Thymus (tissue), 11 donors: ENCODE measurements at regions not wholly inside any gene's neighbourhood (a gene's known extent, or its start where the extent isn't known, plus 50 kb on each side); places are given as distances from the start of the nearest gene placed in this dataset.
"Not testable (repeated sequence)": the region's sequence is repeated elsewhere in the genome, so short reads cannot be mapped to it uniquely, and the experiment has no call there.

Source experiments
- DNase-seq, 9 donors: peaks; one replicate each; pipeline ENCODE4 v3.0.0-alpha.2; 2013; ENCODE audit warnings: low spot score in 9 of 9, low read depth in 6 of 9, missing footprints in 1 of 9
- H3K27ac ChIP-seq, 2 donors: one replicate each; pipeline ENCODE4 v1.5.1; 2013; ENCODE audit warnings: control low read depth in 1 of 2, low read depth in 1 of 2, low read length in 1 of 2, mild to moderate bottlenecking in 1 of 2, moderate library complexity in 1 of 2
- H3K27me3 ChIP-seq, 2 donors: one replicate each; pipeline ENCODE4 v1.5.1; 2013; ENCODE audit warnings: low read length in 1 of 2; ENCODE audit not compliant: control insufficient read depth in 2 of 2, insufficient read depth in 1 of 2
- H3K36me3 ChIP-seq, 2 donors: one replicate each; pipeline ENCODE4 v1.5.1; 2013; ENCODE audit warnings: low read length in 1 of 2, mild to moderate bottlenecking in 1 of 2, moderate library complexity in 1 of 2; ENCODE audit not compliant: control insufficient read depth in 2 of 2, insufficient read depth in 2 of 2
- H3K4me1 ChIP-seq, 2 donors: one replicate each; pipeline ENCODE4 v1.5.1; 2013; ENCODE audit warnings: low read length in 2 of 2; ENCODE audit not compliant: control insufficient read depth in 2 of 2, insufficient read depth in 2 of 2
- H3K4me3 ChIP-seq, 2 donors: one replicate each; pipeline ENCODE4 v1.5.1; 2013; ENCODE audit warnings: low read length in 2 of 2, control low read depth in 1 of 2, mild to moderate bottlenecking in 1 of 2
- H3K9me3 ChIP-seq, 2 donors: one replicate each; pipeline ENCODE4 v1.5.1; 2013; ENCODE audit warnings: low read length in 1 of 2, mild to moderate bottlenecking in 1 of 2; ENCODE audit not compliant: control insufficient read depth in 2 of 2, insufficient read depth in 1 of 2
- WGBS: extraction: QIAGEN DNeasy Blood & Tissue Kit; methylation state at CpG from one replicate; pipeline ENCODE4 v1.1.7; 2013; 5-methylcytosine and 5-hydroxymethylcytosine counted together
- donor health status: healthy.

GRCh38 chr12:31890295-31891285 is 68.6 kb upstream of the RESF1 start:
- H3K9me3 ChIP-seq: peaks cover 17 to 66% of the 10 kb centered on the region in 2 donors

GRCh38 chr12:31887109-31887811 is 72.0 kb upstream of the RESF1 start:
- peaks cover 11 to 42% of the 10 kb centered on the region in 2 donors for H3K9me3 ChIP-seq
- no peak overlapping the region for H3K4me3 ChIP-seq
- no peak for DNase-seq
- peaks cover 0 to 5% of the 10 kb centered on the region in 2 donors for H3K36me3 ChIP-seq
- no peak overlapping the region for H3K27ac ChIP-seq
- peaks cover 3 to 6% of the 10 kb centered on the region in 2 donors for H3K4me1 ChIP-seq
- no peaks in the 10 kb centered on the region for H3K27me3 ChIP-seq
- 80% methylated on average over 2 of the region's 2 CpGs for WGBS

More at GRCh38 chr12:31890295-31891285, 68.6 kb upstream of the RESF1 start:
- Histone ChIP-seq H3K36me3 (peaks cover 0 to 11% of the 10 kb centered on the region in 2 donors), H3K4me3 (no peak overlapping the region), H3K27me3 (no peaks in the 10 kb centered on the region), H3K27ac (peak overlapping the region; percentile 75 to 89), H3K4me1 (peaks cover 9 to 12% of the 10 kb centered on the region in 2 donors)
- DNase-seq: peak in 3 of 9 donors; percentile 22 to 74 (median 29)
- WGBS: 74% methylated on average over 8 of the region's 8 CpGs

GRCh38 chr12:31882682-31883081 is 76.5 kb upstream of the RESF1 start:
- WGBS: 97% methylated on average over 6 of the region's 6 CpGs
- H3K27ac ChIP-seq, H3K4me1 ChIP-seq, H3K27me3 ChIP-seq, DNase-seq, H3K4me3 ChIP-seq, H3K36me3 ChIP-seq: not testable (repeated sequence)
- peaks cover 2 to 20% of the 10 kb centered on the region in 2 donors for H3K9me3 ChIP-seq

GRCh38 chr12:31880340-31880739 is 78.9 kb upstream of the RESF1 start:
- Histone ChIP-seq H3K27me3 (no peaks in the 10 kb centered on the region), H3K27ac (no peak overlapping the region), H3K9me3 (peaks cover 2 to 19% of the 10 kb centered on the region in 2 donors), H3K4me1 (peaks cover 4 to 12% of the 10 kb centered on the region in 2 donors), H3K4me3 (no peak overlapping the region), H3K36me3 (no peaks in the 10 kb centered on the region)
- DNase-seq: no peak

- no peak for DNase-seq
- H3K27me3 ChIP-seq: no peaks in the 10 kb centered on the region
- H3K9me3 ChIP-seq: peaks cover 2 to 21% of the 10 kb centered on the region in 2 donors
- peaks cover 10 to 21% of the 10 kb centered on the region in 2 donors for H3K4me1 ChIP-seq
- H3K27ac ChIP-seq: no peak overlapping the region
- 99% methylated on average over 1 of the region's 1 CpG for WGBS
- H3K4me3 ChIP-seq: no peak overlapping the region
- H3K36me3 ChIP-seq: no peaks in the 10 kb centered on the region
Measured at GRCh38 chr12:31877884-31878283, 81.3 kb upstream of the RESF1 start.

- H3K27ac ChIP-seq: no peak overlapping the region
- H3K9me3 ChIP-seq: peaks cover 0 to 22% of the 10 kb centered on the region in 2 donors
- no peaks in the 10 kb centered on the region for H3K27me3 ChIP-seq
- WGBS: 71% methylated on average over 13 of the region's 13 CpGs
- H3K4me3 ChIP-seq: no peak overlapping the region
- no peaks in the 10 kb centered on the region for H3K36me3 ChIP-seq
- peak in 1 of 9 donors; percentile 42 for DNase-seq
- H3K4me1 ChIP-seq: peaks cover 10 to 21% of the 10 kb centered on the region in 2 donors
Measured at GRCh38 chr12:31876568-31877424, 82.4 kb upstream of the RESF1 start.

GRCh38 chr12:31875609-31875964 is 83.6 kb upstream of the RESF1 start:
- H3K4me3 ChIP-seq: no peak overlapping the region
- H3K27me3 ChIP-seq: no peaks in the 10 kb centered on the region
- H3K4me1 ChIP-seq: peaks cover 10 to 21% of the 10 kb centered on the region in 2 donors
- WGBS: 96% methylated on average over 8 of the region's 8 CpGs
- peak overlapping the region; percentile 77 to 82 for H3K27ac ChIP-seq
- no peaks in the 10 kb centered on the region for H3K36me3 ChIP-seq
- H3K9me3 ChIP-seq: peaks cover 0 to 29% of the 10 kb centered on the region in 2 donors
- DNase-seq: no peak

- no peaks in the 10 kb centered on the region for H3K27me3 ChIP-seq
- H3K4me1 ChIP-seq: peaks cover 10 to 21% of the 10 kb centered on the region in 2 donors
- DNase-seq: peak in 5 of 9 donors; percentile 22 to 69 (median 43)
- WGBS: 65% methylated on average over 6 of the region's 6 CpGs
- peak overlapping the region; percentile 77 to 82 for H3K27ac ChIP-seq
- H3K4me3 ChIP-seq: no peak overlapping the region
- H3K36me3 ChIP-seq: no peaks in the 10 kb centered on the region
- H3K9me3 ChIP-seq: peaks cover 0 to 29% of the 10 kb centered on the region in 2 donors
Measured at GRCh38 chr12:31874961-31875608, 84.1 kb upstream of the RESF1 start.
